ENCODE measurements at regions not wholly inside any gene's neighbourhood (a gene's known extent, or its start where the extent isn't known, plus 50 kb on each side); places are given as distances from the start of the nearest gene placed in this dataset.

DNA sequence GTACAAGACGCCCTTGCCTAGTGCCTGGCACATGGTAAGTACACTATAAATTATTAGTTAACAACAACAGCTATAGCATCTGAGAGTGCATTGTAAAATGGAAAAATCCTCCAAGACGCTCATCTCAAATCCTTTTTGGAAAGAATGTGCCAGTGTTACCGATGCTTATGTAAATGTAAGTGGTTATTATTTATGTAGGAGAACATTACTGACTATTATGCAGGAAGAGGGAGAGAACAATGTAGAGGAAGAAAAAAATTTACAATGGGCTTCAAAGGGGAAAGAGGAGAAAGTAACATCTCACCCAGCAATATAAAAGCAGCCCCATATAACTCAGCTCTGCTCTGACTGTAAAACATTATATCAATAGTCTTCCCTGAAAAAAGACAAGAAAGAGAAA is 155.3 kb upstream of the LPP start:
- Histone ChIP-seq H3K27me3 (no peaks in the 10 kb centered on the region), H3K4me1 (no peaks in the 10 kb centered on the region), H3K36me3 (no peaks in the 10 kb centered on the region), H3K9me3 (no peaks in the 10 kb centered on the region), H3K27ac (no peak overlapping the region), H3K4me3 (no peak overlapping the region)
- no peak for TF ChIP-seq POLR2A (IDR thresholded peaks at IDR 0.05)
- TF ChIP-seq, protein P1, sequence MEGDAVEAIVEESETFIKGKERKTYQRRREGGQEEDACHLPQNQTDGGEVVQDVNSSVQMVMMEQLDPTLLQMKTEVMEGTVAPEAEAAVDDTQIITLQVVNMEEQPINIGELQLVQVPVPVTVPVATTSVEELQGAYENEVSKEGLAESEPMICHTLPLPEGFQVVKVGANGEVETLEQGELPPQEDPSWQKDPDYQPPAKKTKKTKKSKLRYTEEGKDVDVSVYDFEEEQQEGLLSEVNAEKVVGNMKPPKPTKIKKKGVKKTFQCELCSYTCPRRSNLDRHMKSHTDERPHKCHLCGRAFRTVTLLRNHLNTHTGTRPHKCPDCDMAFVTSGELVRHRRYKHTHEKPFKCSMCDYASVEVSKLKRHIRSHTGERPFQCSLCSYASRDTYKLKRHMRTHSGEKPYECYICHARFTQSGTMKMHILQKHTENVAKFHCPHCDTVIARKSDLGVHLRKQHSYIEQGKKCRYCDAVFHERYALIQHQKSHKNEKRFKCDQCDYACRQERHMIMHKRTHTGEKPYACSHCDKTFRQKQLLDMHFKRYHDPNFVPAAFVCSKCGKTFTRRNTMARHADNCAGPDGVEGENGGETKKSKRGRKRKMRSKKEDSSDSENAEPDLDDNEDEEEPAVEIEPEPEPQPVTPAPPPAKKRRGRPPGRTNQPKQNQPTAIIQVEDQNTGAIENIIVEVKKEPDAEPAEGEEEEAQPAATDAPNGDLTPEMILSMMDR (IDR thresholded peaks at IDR 0.05) = no peak
- intact Hi-C loops (cut with DNase I; ENCODE audit: low total_unique reads) = no loop called here
- DNase-seq = no peak

DNA sequence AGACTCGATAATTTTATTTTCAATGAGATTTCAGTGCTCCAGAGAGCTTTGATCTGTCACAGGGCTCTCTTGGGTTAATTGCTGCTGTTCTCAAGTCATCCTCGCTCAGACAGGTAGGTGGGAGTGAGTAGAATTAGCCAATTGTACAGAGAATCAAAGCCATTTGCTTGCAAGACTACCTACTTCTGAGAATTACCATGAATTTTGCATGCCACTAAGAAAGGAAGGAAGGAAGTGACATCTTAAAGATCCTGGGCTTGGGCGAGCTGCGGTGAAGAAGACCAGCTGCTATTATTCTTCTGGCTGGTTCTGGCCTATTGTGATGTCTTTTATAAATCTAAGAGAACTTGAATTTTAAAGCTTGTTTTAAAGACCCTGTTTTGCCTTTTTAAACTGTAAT is 154.1 kb upstream of the LPP start:
- H3K36me3 ChIP-seq = no peaks in the 10 kb centered on the region
- no peaks in the 10 kb centered on the region for H3K9me3 ChIP-seq
- no peak overlapping the region for H3K4me3 ChIP-seq
- H3K27me3 ChIP-seq = no peaks in the 10 kb centered on the region
- no peak for DNase-seq
- TF ChIP-seq, protein P1 (IDR thresholded peaks at IDR 0.05) = no peak
- TF ChIP-seq POLR2A (IDR thresholded peaks at IDR 0.05) = no peak
- H3K4me1 ChIP-seq = no peaks in the 10 kb centered on the region
- peak overlapping the region in 1 of 2 donors; percentile 16 for H3K27ac ChIP-seq
- intact Hi-C loops (cut with DNase I; ENCODE audit: low total_unique reads) = no loop called here

DNA sequence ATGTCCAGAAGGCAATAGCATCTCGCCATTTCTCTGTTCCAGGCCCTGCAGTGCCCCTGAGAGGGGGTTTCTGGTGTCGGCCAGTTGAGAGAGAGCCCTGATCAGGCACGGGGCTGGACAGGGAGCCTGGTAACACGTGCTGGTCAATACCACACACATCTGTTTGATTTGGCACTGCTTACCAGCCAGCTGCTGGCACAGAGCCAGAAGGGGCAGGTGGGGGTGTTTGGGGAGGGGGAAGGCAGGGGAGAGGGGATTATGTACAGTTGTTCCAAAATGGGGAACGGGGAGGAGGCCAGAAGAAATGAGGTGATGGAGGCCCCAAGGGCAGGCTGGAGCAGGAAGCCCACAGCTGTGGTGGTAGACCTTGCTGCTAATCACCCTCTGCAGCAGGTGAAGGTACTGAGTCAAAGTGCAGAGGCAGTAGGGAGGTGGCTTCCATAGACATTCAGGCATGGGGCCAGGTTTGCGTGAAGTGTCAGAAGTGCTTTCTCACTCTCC is 153.5 kb upstream of the LPP start:
- no peak overlapping the region for H3K4me3 ChIP-seq
- H3K9me3 ChIP-seq = no peaks in the 10 kb centered on the region
- peak overlapping the region in 1 of 2 donors; percentile 16 for H3K27ac ChIP-seq
- no peaks in the 10 kb centered on the region for H3K27me3 ChIP-seq
- no peak for TF ChIP-seq POLR2A (IDR thresholded peaks at IDR 0.05)
- TF ChIP-seq, protein P1 (IDR thresholded peaks at IDR 0.05) = no peak
- no peaks in the 10 kb centered on the region for H3K36me3 ChIP-seq
- intact Hi-C loops (cut with DNase I; ENCODE audit: low total_unique reads) = no loop called here
- no peaks in the 10 kb centered on the region for H3K4me1 ChIP-seq
- no peak for DNase-seq

DNA sequence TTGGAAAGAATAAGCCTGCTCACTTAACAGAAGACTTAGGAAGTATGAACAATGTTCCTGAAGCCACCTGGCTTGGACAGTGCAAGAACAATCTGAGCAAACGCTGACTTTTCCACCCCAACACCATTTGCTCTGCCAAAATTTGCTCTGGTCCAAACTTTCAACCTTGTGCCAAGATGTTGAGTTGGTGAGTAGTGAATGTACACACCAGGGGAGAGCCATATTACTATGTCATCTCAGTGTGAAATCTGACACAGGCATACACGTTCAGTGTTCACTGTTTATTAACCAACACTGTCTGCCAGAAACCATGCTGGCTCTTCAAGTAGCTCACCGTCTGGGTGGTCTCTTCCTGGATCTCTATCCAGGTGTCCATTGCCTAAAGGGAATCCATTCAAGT is 152.9 kb upstream of the LPP start:
- no peak for TF ChIP-seq POLR2A (IDR thresholded peaks at IDR 0.05)
- TF ChIP-seq, protein P1 (IDR thresholded peaks at IDR 0.05) = no peak
- intact Hi-C loops (cut with DNase I; ENCODE audit: low total_unique reads) = no loop called here
- no peak overlapping the region for H3K27ac ChIP-seq

DNA sequence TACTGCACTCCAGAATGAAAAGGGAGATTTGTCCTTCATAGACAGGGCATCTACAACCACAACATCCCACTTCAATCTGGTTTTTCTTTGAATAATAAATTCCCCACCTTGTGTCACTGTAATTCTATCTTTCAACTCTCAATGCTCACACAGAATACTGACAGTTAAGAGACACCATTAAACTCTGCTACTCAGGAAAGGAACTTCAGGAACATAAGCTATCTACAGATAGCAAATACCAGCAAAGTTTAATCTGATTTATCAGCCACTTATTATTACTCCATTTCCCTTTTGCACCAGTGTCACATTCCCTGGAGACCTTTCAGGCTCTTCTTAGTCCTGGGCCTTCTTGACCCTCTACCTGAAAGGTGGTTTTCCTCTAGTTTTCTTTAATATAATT is 152.0 kb upstream of the LPP start:
- DNase-seq = no peak
- H3K4me3 ChIP-seq = no peak overlapping the region
- H3K27me3 ChIP-seq = no peaks in the 10 kb centered on the region
- no peaks in the 10 kb centered on the region for H3K4me1 ChIP-seq
- intact Hi-C loops (cut with DNase I; ENCODE audit: low total_unique reads) = no loop called here
- no peaks in the 10 kb centered on the region for H3K9me3 ChIP-seq
- no peak for TF ChIP-seq POLR2A (IDR thresholded peaks at IDR 0.05)
- TF ChIP-seq, protein P1 (IDR thresholded peaks at IDR 0.05) = no peak
- H3K36me3 ChIP-seq = no peaks in the 10 kb centered on the region
- H3K27ac ChIP-seq = no peak overlapping the region

More for the DNA sequence above, 152.9 kb upstream of the LPP start:
- Histone ChIP-seq H3K4me3 (no peak overlapping the region), H3K27me3 (no peaks in the 10 kb centered on the region), H3K36me3 (no peaks in the 10 kb centered on the region), H3K9me3 (no peaks in the 10 kb centered on the region), H3K4me1 (no peaks in the 10 kb centered on the region)
- no peak for DNase-seq

Data from uterus (tissue), 3 donors.